Trophoblast cell (in vitro differentiated cells and primary cell): ENCODE measurements at regions not wholly inside any gene's neighbourhood (a gene's known extent, or its start where the extent isn't known, plus 50 kb on each side); places are given as distances from the start of the nearest gene placed in this dataset.

Source experiments
- DNase-seq, 2 donors: peaks; one replicate each; pipeline ENCODE4 v3.0.0-alpha.2; 2016
- H2AFZ ChIP-seq: 2 replicates; pipeline ENCODE4 v1.6.1; 2013; ENCODE audit warnings: low read length, moderate library complexity, mild to moderate bottlenecking; ENCODE audit not compliant: insufficient read depth, poor library complexity
- H2AK5ac ChIP-seq: 2 replicates; pipeline ENCODE4 v1.6.1; 2013; ENCODE audit warnings: mild to moderate bottlenecking, low read length
- H2BK120ac ChIP-seq: 2 replicates; pipeline ENCODE4 v1.6.1; 2013; ENCODE audit warnings: low read length, mild to moderate bottlenecking, moderate library complexity; ENCODE audit not compliant: insufficient read depth, poor library complexity
- H2BK12ac ChIP-seq: 2 replicates; pipeline ENCODE4 v1.6.1; 2013; ENCODE audit warnings: mild to moderate bottlenecking, low read length, moderate library complexity
- H2BK5ac ChIP-seq: 2 replicates; pipeline ENCODE4 v1.6.1; 2013; ENCODE audit warnings: low read length, low read depth, moderate library complexity, mild to moderate bottlenecking; ENCODE audit not compliant: poor library complexity
- H3K14ac ChIP-seq: 2 replicates; pipeline ENCODE4 v1.6.1; 2013; ENCODE audit warnings: mild to moderate bottlenecking, low read length
- H3K18ac ChIP-seq: 2 replicates; pipeline ENCODE4 v1.6.1; 2013; ENCODE audit warnings: mild to moderate bottlenecking, low read length
- H3K23ac ChIP-seq: 2 replicates; pipeline ENCODE4 v1.6.1; 2013; ENCODE audit warnings: low read length
- H3K27ac ChIP-seq: 2 replicates; pipeline ENCODE4 v1.5.1; 2013; ENCODE audit warnings: low read depth, mild to moderate bottlenecking, inconsistent platforms, low read length, moderate library complexity
- H3K27me3 ChIP-seq: 2 replicates; pipeline ENCODE4 v1.6.1; 2013; ENCODE audit warnings: inconsistent platforms, mild to moderate bottlenecking, low read length, moderate library complexity; ENCODE audit not compliant: insufficient read depth
- H3K36me3 ChIP-seq, 2 experiments: 1 replicate in 1 of 2; 2 replicates in 1 of 2; pipeline ENCODE4 v1.6.1; 2013; ENCODE audit warnings: low read length in 2 of 2, mild to moderate bottlenecking in 2 of 2, moderate library complexity in 1 of 2; ENCODE audit not compliant: insufficient read depth in 2 of 2, control insufficient read depth in 1 of 2
- H3K4ac ChIP-seq: 2 replicates; pipeline ENCODE4 v1.6.1; 2013; ENCODE audit warnings: low read depth, mild to moderate bottlenecking, low read length, moderate library complexity
- H3K4me1 ChIP-seq, 2 experiments: 1 replicate in 1 of 2; 2 replicates in 1 of 2; pipeline ENCODE4 v1.6.1; 2013; ENCODE audit warnings: low read length in 2 of 2, mild to moderate bottlenecking in 2 of 2, moderate library complexity in 1 of 2; ENCODE audit not compliant: insufficient read depth in 2 of 2, control insufficient read depth in 1 of 2
- H3K4me2 ChIP-seq: 2 replicates; pipeline ENCODE4 v1.6.1; 2013; ENCODE audit warnings: inconsistent platforms, mild to moderate bottlenecking, low read length, moderate library complexity
- H3K4me3 ChIP-seq: 2 replicates; pipeline ENCODE4 v1.5.1; 2013; ENCODE audit warnings: mild to moderate bottlenecking, low read depth, low read length, inconsistent platforms
- H3K79me1 ChIP-seq: one replicate; pipeline ENCODE4 v1.6.1; 2013; ENCODE audit warnings: low read length
- H3K79me2 ChIP-seq: 2 replicates; pipeline ENCODE4 v1.6.1; 2013; ENCODE audit warnings: low read length, mild to moderate bottlenecking; ENCODE audit not compliant: control insufficient read depth, insufficient read depth, poor library complexity
- H3K9ac ChIP-seq: 2 replicates; pipeline ENCODE4 v1.6.1; 2013; ENCODE audit warnings: mild to moderate bottlenecking, low read length
- H3K9me3 ChIP-seq: 2 replicates; pipeline ENCODE4 v1.6.1; 2013; ENCODE audit warnings: low read depth, mild to moderate bottlenecking, control low read depth, inconsistent platforms, low read length; ENCODE audit not compliant: insufficient read depth
- H4K12ac ChIP-seq: 2 replicates; pipeline ENCODE4 v1.6.1; 2013; ENCODE audit warnings: low read depth, mild to moderate bottlenecking, low read length, moderate library complexity
- H4K8ac ChIP-seq: 2 replicates; pipeline ENCODE4 v1.6.1; 2013; ENCODE audit warnings: low read depth, mild to moderate bottlenecking, low read length, moderate library complexity
- H4K91ac ChIP-seq: one replicate; pipeline ENCODE4 v1.6.1; 2013; ENCODE audit warnings: low read depth, mild to moderate bottlenecking, low read length, moderate library complexity
- WGBS: extraction: QIAGEN DNeasy Blood & Tissue Kit; methylation state at CpG from one replicate; pipeline ENCODE4 v1.1.7; 2013; ENCODE audit warnings: missing lambda C conversion rate; ENCODE audit not compliant: insufficient read length, insufficient coverage; ENCODE audit errors: extremely low coverage; 5-methylcytosine and 5-hydroxymethylcytosine counted together

DNA sequence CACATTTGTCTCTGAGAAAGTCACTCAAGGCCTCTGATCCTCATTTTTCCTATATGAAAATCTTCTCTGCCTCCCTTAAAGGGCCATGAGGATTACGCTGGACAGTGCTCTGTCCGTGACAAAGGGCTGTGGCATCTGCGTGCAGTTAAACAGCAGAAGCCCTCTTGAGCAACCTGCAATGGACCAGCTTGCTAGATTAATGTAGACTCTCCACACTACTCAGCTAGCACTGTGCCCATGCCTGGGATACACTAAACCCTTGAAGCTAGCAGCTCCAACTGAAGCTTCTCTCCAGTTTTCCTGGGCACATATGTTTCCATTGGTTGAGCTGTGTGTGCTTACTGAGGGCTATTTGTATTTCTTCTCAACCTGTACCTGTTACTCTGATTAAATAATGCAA is 303.8 kb downstream of the RPLP1 start:
- Histone ChIP-seq H3K36me3 (no peaks in the 10 kb centered on the region), H2BK12ac (no peak overlapping the region), H4K91ac (no peak overlapping the region), H3K4me3 (no peak overlapping the region), H2BK5ac (no peak overlapping the region), H3K27ac (no peak overlapping the region), H2BK120ac (no peak overlapping the region), H3K4me1 (peaks cover 3 to 11% of the 10 kb centered on the region in 2 experiments), H3K9me3 (peaks cover 3% of the 10 kb centered on the region), H3K18ac (no peak overlapping the region), H3K4me2 (no peak overlapping the region), H4K12ac (no peak overlapping the region), H3K4ac (no peak overlapping the region), H3K23ac (no peak overlapping the region), H3K79me2 (no peaks in the 10 kb centered on the region), H2AFZ (no peak overlapping the region), H2AK5ac (no peak overlapping the region), H3K9ac (no peak overlapping the region), H4K8ac (no peak overlapping the region), H3K79me1 (no peaks in the 10 kb centered on the region), H3K14ac (no peak overlapping the region), H3K27me3 (no peaks in the 10 kb centered on the region)
- no CpG with 5 or more reads among the region's 3 CpGs for WGBS
- DNase-seq = peak; percentile 50 to 69

- Histone ChIP-seq H3K36me3 (no peaks in the 10 kb centered on the region), H2AK5ac (no peak overlapping the region), H3K4me2 (no peak overlapping the region), H3K79me2 (no peaks in the 10 kb centered on the region), H2BK5ac (no peak overlapping the region), H3K4ac (no peak overlapping the region), H3K4me1 (peaks cover 3 to 11% of the 10 kb centered on the region in 2 experiments), H3K27ac (no peak overlapping the region), H3K4me3 (no peak overlapping the region), H3K79me1 (no peaks in the 10 kb centered on the region), H4K8ac (no peak overlapping the region), H3K27me3 (no peaks in the 10 kb centered on the region), H3K9me3 (peaks cover 3% of the 10 kb centered on the region), H3K18ac (no peak overlapping the region), H3K23ac (peak overlapping the region; percentile 27), H3K9ac (no peak overlapping the region), H3K14ac (no peak overlapping the region), H4K12ac (no peak overlapping the region), H2BK12ac (no peak overlapping the region), H2BK120ac (no peak overlapping the region), H2AFZ (no peak overlapping the region), H4K91ac (no peak overlapping the region)
- no peak for DNase-seq
- no CpG with 5 or more reads among the region's 6 CpGs for WGBS
Observed at GRCh38 chr15:69757186-69757585, 304.6 kb downstream of the RPLP1 start.

DNA sequence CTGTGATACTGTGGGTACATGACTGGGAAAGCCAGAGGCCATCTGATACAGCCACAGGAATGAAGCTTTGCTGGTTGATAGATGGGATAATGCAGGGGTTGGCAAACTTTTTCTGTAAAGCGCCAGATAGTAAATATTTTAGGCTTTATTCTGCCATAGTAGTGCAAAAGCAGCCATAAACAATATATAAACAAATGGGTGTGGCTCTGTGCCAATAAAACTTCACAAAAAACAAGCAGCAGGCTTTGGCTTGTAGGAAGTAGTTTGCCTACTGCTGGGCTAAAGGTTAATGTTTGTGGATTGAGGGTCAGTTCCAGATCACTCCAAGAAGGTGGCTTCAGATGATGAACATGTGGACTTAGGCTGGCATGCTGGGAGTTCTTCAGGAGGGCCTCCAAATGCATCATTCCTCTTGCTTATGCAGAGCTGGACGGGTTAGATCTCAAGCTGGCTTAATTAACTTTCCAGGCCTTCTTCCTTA is 305.7 kb downstream of the RPLP1 start:
- no peak overlapping the region for H2AFZ ChIP-seq
- no CpG with 5 or more reads among the region's 2 CpGs for WGBS

DNA sequence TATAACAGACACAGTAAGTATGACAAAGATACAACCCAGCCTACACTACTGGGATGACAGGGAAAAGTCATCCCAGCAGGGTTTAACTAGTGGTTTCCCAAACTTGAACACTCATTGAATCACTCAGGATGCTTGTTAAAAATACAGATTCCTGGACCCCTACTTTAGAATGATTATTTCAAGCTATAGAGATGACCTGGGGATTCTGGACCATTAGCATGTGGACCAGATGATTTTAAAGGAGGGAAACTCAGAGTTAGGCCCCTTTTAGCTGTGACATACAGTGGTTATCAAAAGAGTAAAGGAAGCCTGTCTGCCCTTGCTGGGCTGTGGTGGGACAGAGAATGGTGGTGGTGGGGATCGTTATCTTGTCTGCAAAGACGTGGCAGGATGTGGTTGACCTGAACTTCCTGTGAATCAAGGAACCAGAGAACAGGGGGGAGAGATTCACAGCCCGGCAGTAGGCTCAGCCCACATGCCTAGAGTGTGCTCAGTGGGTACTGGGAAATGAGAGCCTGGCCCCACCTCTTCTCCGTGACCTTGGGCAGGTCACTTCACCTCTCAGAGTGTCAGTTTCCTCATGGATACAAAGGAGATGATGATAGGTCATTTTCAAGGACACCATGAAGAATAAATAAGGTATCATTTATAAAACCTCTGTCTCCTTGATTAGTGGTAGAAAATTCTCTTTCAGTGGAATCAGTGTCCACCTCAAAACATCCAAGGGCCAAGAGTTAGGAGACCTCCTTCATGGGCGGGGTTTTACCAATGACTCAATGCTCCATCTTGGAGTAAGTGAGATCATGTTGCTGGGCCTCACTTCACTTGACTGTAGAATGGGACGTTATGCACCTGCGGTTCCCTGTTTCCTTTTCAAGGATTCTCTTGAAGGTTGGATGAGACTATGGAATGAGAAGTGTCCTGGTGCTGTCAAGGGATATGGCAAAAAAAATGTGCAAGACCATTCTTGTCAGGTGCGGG is 306.5 kb downstream of the RPLP1 start:
- Histone ChIP-seq H3K79me2 (no peaks in the 10 kb centered on the region), H2AFZ (no peak overlapping the region), H3K14ac (no peak overlapping the region), H3K18ac (no peak overlapping the region), H2BK120ac (no peak overlapping the region), H3K9ac (peak overlapping the region; percentile 18), H4K91ac (no peak overlapping the region), H3K79me1 (no peaks in the 10 kb centered on the region), H4K8ac (no peak overlapping the region), H3K4me1 (peaks cover 3 to 11% of the 10 kb centered on the region in 2 experiments), H3K27ac (no peak overlapping the region), H3K4me3 (no peak overlapping the region), H3K27me3 (no peaks in the 10 kb centered on the region), H2BK5ac (no peak overlapping the region), H3K23ac (no peak overlapping the region), H4K12ac (no peak overlapping the region), H3K36me3 (no peaks in the 10 kb centered on the region), H3K4ac (no peak overlapping the region), H2BK12ac (no peak overlapping the region), H2AK5ac (no peak overlapping the region), H3K4me2 (no peak overlapping the region), H3K9me3 (peaks cover 3% of the 10 kb centered on the region)
- DNase-seq = no peak
- WGBS = no CpG with 5 or more reads among the region's 8 CpGs

More for the DNA sequence above, 305.7 kb downstream of the RPLP1 start:
- Histone ChIP-seq H3K27me3 (no peaks in the 10 kb centered on the region), H3K27ac (no peak overlapping the region), H4K8ac (no peak overlapping the region), H2BK120ac (no peak overlapping the region), H2AK5ac (no peak overlapping the region), H3K14ac (no peak overlapping the region), H3K4me3 (no peak overlapping the region), H3K4me2 (no peak overlapping the region), H3K4ac (no peak overlapping the region), H3K36me3 (no peaks in the 10 kb centered on the region), H3K4me1 (peaks cover 3 to 11% of the 10 kb centered on the region in 2 experiments), H2BK12ac (no peak overlapping the region), H2BK5ac (no peak overlapping the region), H3K23ac (no peak overlapping the region), H4K91ac (no peak overlapping the region), H3K79me1 (no peaks in the 10 kb centered on the region), H3K9me3 (peaks cover 3% of the 10 kb centered on the region), H4K12ac (no peak overlapping the region), H3K18ac (no peak overlapping the region), H3K79me2 (no peaks in the 10 kb centered on the region), H3K9ac (no peak overlapping the region)
- DNase-seq = peak; percentile 47 to 73
